Activated T-cell treated with anti-CD3 and anti-CD28 coated beads for 48 hours (primary cell): ENCODE measurements at regions not wholly inside any gene's neighbourhood (a gene's known extent, or its start where the extent isn't known, plus 50 kb on each side); places are given as distances from the start of the nearest gene placed in this dataset.

Experiments
- DNase-seq: peaks from one replicate; pipeline ENCODE4 v3.0.0-alpha.2; 2020; ENCODE audit warnings: low read depth

- no peak for DNase-seq
These were observed 369.8 kb downstream of the AACS start for GRCh38 chr12:125434936-125435443.

GRCh38 chr12:125435871-125436270 is 370.6 kb downstream of the AACS start:
- no peak for DNase-seq

GRCh38 chr12:125436686-125437085 is 371.5 kb downstream of the AACS start:
- no peak for DNase-seq

DNA sequence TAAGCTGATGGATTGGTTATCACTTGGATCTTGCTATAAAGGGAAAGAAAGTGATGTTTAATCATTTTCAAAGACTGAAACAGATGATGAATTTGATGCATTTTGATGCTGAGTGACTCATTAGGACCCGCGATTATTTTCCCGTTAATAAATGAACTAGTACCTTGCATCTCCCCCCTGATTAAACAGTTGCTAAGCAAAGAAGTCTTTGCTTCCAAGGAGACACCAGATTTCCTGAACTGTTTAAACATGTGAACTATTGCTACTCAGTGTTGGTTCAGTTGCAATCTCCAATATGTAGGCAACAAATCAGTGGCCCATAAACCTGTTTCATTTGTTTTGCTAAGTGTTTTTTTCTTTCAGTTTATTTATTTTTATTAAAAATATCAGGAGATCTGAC is 375.2 kb downstream of the AACS start:
- no peak for DNase-seq

DNA sequence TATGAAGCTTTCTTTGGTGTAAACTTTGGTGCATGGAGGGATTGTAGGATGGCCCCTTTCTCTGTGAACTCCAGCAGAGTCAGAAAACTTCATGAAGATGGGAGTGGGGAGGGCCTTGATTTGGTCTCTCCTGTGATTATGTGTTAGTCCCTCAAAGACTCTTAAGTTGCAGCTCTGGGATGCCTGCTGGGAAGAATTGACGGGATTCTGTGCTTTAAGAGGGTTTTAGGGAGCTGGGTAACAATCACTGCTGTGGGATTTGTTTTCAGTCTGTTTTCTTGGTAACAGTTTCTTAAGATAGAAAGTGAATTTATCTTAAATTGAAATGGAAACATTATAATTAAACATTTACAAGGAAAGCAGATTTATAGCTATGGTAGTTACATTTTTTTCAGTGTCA is 378.1 kb downstream of the AACS start:
- no peak for DNase-seq

DNA sequence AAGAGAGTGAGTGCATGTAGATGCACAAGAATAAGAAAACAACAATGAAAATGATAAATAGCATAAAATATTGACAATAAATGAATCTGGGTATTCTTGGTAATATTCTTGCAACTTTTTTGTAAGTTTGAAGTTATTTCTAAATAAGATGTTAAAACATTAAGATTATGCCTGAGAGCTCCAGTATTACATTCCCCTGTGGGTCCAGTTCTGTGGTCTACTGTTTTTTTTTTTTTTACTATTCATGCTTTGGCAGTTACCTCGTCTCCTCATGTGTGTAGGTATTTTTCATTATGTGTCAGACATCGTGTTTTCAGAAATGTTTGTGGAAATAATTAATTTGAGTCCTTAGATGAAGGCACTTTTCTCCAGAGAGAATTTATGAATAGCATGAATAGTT is 386.2 kb downstream of the AACS start:
- DNase-seq, result no peak

DNA sequence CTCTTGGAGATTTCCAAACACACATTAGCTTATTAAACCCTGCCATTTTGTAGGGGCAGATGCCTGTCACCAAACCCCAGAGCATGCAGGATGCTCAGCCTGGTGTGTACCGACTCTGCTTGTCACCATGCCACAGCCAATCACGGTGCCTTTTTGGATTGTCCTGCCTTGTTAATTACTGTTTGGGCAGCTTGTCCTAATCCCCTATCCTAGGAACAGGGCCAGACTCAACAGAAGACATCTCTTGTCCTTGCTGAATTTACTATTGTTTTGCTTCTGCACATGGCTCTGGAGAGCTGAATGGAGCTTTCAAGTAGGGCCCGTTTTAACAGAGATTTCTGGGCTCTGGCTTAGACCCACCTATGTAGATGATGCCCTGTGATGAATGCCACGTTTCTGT is 388.5 kb downstream of the AACS start:
- no peak for DNase-seq

DNA sequence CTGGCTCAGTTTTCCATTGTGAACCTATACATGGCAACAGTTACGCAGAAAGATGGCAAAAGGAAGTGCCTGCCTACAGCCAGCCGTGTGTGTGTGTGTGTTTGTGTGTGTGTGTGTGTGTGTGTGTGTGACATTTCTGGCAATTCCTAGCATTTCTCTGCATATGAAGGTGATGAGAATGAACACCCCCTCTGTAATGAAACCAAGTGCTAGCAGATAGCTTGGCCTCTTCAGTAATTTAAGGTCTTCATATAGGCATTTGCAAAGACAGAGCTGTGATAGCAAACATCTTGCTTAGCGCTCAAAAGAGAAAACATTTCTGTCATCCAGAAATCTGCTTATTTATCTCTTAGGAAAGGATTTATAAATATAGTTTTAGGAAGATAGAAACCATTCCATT is 389.1 kb downstream of the AACS start:
- no peak for DNase-seq

GRCh38 chr12:125454786-125455480 is 389.7 kb downstream of the AACS start:
- DNase-seq, result no peak

DNA sequence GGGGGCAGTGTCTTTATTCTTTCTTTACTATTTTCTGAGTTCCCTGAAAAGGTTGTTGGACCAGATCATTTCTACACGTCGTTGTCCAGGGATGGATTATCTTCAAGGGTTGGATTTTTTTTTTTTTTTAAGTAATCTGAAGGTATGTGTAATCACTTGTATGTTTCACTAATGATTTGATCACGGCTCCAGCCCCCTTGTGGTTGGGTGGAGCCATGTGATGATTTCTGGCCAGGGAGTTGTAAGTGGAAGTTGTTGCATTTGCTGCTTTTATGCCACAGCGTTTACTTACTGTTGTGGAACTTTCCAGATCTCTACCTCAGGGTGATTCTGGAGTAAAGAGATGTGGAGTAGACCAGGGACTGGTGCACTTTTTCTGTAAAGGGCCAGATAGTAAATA is 390.3 kb downstream of the AACS start:
- DNase-seq, result no peak

- DNase-seq, result no peak
These were observed 393.5 kb downstream of the AACS start for GRCh38 chr12:125458552-125459268.

DNA sequence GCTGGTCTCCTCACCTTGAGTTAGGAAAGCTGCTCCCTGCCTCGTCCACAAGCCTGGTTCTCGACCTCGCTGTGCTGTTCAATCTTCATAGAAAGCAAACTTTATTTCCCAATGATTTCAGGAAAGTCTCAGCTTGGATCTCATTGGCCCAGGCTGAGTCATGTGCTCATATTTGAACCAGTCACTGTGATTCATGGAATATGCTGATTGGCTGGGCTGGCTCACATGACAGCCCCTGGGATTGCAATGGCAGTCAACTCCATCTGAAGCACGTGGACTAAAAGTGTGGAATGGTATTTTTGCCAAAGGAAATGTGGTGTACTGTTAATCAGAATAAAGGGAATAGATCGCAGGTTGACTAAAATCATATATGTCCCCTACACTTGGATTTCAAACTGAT is 396.6 kb downstream of the AACS start:
- no peak for DNase-seq

- no peak for DNase-seq
These were observed 398.2 kb downstream of the AACS start for GRCh38 chr12:125463386-125463785.

DNA sequence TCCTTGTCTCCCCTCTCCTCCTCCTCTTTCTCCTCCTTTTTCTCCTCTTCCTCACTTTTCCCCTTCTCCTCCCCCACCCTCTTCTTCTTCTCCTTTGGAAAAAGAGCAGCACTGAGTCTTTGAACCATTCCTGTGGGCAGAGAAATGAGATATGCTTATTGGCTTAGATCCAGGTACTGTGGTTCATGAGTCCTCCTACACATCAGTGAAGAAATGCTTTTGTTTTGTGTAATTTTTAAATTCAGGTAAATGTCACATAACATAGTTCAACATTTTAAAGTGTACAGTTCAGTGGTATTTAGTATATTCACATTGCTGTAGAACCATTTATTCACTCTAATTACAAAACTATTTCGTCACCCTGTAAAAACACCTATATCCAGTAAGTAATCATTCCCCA is 402.1 kb downstream of the AACS start:
- no peak for DNase-seq

DNA sequence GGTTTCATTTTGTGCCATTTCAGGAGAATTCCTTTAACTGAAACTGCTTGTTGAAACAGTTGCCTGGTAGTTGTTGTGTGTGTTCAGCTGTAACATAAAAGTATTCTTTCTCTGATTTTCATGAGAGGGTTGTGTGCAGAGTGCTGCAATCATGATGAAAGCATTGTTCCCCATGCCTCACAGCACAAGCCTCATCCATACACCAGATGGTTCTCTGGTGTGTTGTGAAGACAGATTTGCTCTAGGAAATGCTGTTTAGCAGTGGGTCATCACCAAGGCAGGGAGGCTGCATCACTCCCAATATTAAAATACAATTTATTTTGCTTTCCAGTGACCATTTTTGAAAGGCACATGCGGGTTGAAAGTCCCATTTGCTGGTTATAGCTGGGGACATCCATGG is 404.4 kb downstream of the AACS start:
- no peak for DNase-seq

- DNase-seq, result no peak
These were observed 405.9 kb downstream of the AACS start for GRCh38 chr12:125470838-125471783.

- no peak for DNase-seq
These were observed 408.3 kb downstream of the AACS start for GRCh38 chr12:125473501-125473900.

- no peak for DNase-seq
These were observed 422.1 kb downstream of the AACS start for GRCh38 chr12:125487336-125487735.

GRCh38 chr12:125491553-125491952 is 426.3 kb downstream of the AACS start:
- no peak for DNase-seq

DNA sequence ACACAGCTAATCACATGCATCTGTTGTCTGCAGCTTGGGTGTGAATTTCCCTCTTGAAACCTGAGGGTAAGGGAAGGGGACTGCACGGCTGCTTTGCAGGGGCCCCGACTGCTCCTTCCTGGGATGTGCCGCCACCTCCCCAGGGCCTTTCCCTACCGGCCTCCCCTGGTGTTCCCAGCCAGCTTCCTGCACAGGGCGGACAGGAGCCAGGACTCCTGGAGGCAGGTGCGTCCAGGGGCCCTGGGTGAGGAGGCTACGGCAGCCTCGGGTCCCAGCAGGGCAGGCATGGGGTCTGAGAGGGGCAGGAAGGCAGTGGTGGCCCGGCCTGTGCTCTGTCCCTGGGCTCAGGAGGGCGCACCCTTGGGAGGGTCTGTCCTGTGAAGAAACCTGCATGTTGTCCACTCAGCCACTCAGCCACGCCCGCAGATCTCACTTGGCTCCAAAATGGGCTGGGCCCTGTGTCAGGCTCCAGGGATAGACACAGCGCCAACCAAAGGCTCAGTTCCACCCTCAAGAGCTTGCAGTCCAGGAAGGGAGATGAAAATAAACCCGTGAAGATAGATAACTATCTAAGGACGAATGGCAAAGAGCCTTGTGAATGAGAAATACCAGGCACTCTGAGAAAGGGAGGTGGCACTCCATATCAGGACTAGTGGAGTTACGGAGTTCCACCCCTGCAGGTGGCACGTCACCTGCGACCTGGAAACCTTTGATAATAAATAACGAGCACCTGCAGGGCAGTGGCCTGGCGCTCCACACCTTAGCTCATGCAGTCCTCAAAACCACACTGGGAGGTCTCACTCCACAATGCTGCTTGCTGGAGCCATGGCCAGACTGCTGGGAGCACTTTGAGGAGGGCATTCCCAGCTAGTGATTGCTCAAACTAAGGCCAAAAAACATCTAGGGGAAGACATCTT is 427.4 kb downstream of the AACS start:
- no peak for DNase-seq

- no peak for DNase-seq
These were observed 428.6 kb downstream of the AACS start for GRCh38 chr12:125493704-125494308.
